ENCODE measurements at regions not wholly inside any gene's neighbourhood (a gene's known extent, or its start where the extent isn't known, plus 50 kb on each side); places are given as distances from the start of the nearest gene placed in this dataset.
A peak's percentile ranks its signal among the peaks of the same experiment; 100 is the strongest.
"Not testable (repeated sequence)": the region's sequence is repeated elsewhere in the genome, so short reads cannot be mapped to it uniquely, and the experiment has no call there.

DNA sequence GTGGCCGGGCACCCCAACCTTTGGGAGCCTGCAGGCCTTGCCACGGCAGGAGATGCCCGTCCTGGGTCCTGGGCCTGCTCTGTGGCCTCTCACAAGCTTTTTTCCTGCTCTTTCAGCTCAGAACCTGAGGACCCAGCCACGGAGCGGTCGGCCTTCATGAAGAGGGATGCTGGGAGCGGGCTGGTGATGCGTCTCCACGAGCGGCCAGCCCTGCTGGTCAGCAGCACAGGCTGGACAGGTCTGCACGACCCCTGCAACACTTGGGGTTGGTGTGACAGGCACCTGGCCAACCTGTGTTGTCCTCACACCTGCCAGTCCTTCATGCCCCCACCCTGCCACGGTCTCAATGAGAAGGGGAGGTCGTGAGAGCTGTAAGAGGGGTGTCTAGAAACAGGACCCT lies 170.0 kb downstream of the ADRA2C start:
- no peak for DNase-seq

DNA sequence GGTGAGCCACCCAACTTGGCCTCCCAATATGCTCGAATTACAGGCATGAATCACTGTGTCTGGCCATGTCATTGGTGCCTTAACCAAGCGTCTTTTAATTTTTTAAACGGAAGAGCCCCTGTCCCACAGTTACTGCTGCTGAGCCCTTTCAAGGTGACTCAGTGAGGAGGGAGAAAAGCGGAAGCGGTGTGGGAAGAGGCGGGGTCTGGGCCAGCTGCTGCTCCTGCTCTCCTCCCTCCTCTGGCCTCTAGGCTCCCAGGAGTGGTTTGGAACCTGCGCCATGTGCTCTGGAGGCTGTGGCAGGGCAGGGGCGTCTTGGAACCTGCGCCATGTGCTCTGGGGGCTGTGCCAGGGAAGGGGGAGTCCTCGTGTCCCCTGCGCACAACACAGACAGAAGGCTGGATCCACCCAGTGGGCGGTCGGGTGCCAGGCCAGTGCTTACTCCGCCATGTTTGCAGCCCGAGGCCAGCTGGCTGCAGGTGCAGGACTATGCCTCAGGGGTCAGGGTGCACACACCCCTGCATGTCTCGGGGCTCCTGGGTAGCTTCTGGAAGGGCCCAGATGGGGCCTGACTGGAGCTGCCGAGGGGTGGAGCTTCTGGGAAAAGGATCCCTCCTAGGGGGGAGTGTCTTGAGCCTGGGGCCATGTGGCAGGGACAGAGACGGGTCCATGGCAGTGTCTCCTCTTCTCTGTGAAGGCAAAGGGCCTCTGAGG lies 171.8 kb downstream of the ADRA2C start:
- DNase-seq = not testable (repeated sequence)

DNA sequence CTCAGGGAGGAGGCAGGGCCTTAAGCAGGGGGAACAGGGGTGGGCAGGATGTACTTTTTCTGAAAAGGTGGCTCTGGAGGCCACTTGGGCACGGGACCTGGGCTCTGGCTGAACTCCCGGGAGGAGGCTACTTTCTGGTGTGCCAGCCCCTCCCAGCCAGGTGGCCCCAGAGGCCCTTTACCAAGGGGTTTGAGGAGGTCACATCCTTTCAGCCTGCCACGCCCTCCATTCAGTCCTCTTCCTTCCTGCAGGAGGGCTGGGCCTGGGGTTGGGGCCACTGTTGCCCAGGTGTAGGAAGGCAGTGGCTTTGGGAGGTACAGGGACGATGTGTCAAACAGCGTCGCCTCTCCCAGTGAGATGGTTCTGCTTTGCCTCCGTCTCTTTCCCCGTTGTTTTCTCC lies 172.5 kb downstream of the ADRA2C start:
- not testable (repeated sequence) for DNase-seq

- DNase-seq = not testable (repeated sequence)
Measured at GRCh38 chr4:3939954-3940591, 173.9 kb downstream of the ADRA2C start.

DNA sequence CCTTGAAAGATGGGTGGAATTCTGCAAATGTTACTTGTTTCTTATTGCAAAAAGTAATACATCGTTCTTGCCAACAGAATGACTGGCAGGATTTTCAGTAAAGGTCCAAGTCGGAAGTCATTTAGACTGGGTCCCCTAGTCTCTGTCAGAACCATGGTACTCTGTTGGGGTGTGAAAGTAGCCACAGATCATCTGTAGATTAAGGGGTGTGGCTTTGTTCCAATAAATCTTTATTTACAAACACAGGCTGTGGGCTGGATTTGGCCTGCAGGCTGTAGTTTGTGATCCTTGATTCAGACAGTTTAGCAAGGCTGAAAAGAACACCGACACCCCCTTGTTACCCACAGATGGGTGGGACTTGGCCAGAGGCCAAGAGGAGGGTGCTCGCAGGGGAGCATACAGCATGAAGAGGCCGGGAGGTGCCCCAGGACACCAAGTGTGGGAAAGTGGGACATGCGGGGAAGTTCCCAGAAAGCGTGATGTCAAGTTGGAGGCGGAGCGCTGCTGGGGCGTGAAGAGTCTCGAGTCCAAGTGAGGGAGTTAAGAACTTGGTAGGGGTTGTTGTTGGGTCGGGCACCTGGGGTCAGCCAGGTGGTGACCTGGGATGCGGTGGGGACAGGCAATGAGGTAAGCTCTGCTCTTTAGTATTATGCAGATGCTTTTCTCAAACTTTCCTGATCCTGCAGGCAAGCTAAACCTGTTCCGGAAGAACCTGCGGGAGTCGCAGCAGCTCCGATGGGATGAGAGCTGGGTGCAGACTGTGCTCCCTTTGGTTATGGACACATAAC lies 175.7 kb downstream of the ADRA2C start:
- not testable (repeated sequence) for DNase-seq

- DNase-seq = peak; percentile 4
Measured at GRCh38 chr4:3942569-3942971, 176.4 kb downstream of the ADRA2C start.

DNA sequence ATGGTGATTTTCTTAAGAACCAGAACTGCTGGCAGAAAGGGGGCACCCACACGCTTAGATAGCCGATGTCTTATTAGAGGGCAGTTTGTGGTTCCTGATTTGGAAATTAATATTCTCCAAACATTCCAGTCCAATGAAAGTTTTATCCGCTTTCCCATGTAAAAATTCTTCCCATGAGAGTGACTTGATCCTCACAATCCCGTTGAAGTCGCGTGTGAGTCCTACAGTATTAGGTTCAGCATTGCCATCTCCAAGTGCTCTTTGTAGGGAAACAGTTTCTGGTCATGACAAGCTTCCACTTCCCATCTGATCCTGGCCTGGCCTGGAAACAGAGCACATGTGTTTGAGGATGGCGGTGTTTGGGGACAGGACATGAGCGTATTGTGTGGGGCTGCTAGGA lies 176.9 kb downstream of the ADRA2C start:
- not testable (repeated sequence) for DNase-seq

GRCh38 chr4:3945511-3946290 lies 179.5 kb downstream of the ADRA2C start:
- DNase-seq = no peak

DNA sequence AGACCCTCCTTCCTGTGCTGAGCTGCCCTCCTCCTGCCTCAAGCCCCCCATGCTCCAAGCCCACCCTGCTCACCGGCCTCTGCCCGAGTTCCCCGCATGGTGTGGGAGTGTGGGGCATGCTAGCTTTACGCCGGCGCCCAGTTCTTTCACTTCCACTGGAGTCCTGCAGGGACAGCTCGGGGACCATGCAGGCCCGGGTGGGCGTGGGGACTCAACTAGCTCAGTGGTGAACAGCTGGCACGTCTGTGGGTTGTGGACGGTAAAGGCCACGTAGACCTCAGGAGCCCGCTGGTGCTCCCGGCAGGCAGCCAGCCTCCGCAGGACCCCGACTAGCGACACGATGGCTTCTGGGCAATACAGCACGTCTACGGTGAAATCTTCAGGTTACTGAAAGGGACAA lies 180.4 kb downstream of the ADRA2C start:
- DNase-seq = not testable (repeated sequence)

DNA sequence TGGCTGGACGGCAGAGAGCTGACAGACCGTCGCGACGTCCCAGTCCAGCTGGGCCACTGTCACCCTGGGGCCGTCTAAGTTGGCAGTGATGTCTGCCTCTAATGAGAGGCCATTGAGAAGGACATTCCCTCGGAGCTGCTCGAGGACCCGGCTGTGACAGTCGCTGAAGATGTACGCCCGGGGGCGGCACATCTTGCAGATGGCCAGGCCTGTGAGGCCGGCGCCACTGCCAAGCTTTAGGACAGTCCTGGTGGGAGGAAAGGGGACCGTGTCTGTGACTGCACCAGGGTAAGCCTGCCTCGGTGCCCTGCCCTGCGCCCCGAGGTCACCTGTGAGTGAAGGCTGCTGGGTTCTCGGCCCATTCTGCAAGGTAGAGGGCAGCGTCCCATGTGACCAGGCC lies 181.6 kb downstream of the ADRA2C start:
- DNase-seq = not testable (repeated sequence)

DNA sequence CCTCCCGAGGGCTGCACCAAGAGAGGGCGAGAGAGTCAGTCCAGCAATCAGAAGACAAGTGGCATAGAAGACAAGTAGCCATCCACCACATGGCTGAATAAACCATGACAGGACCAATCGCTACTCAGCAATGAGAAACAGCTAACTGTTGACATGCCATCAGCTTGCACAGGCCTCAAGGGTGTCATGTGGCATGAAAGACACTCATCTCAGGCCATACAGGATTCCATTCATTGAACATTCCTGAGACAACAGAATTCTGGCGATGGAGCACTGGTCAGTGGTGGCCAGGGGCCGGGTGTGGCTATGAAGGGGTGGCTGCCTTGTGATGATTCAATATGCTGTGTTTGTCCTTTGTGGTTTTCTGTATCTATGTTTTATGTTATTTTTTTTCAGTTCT lies 182.0 kb downstream of the ADRA2C start:
- DNase-seq = not testable (repeated sequence)

DNA sequence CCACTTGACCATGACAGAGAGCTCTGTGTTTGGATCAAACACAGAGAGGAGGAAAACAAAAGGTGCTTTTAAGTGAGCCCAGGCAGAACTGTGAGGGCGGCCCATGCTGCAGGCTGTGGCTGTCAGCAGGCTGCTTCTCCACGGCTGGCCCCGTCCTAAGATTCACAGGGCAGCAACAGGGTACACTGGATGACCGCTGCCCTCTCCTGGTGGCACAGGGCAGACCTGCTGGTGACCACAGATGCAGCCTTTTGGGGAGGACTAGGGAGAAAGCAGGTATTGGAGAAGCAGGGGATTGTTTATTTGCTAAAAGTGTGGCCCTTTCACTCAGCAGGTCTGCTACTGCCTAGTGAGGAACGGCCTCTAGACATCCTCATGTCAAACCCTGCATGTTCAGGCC lies 183.7 kb downstream of the ADRA2C start:
- DNase-seq = not testable (repeated sequence)

DNA sequence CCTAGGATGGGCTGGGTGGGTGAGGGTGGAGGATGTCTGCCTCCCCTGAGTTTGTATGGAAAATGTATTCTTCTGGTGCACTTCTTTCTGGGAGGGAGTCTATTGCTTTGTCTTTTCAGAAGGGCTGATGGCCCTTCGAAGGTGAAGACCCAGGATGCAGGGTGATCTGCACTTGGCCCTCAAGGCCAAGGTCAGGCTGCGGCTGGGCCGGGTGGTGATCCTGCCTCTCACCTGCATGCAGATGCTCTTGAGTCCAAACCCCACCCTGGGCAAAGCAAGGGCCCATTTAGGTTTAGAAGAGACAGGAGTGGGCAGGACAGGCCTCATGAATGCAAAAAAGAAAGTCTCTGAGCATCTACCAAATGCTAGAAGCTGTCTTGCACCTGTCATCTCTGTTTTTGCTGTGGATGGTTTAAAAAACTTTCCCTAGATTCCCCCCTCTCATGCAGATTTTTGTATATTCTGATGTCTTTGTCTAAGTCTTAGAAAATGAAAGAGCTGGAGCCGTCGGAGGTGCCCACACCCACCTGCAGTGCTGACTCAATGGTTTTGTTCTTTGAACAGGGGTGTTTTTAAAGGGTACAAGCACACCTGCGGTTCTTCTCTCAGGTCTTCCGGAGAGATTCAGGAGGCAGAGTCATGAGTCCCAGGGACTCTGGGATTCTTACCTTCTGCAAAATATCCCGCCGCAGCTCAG lies 186.4 kb downstream of the ADRA2C start:
- not testable (repeated sequence) for DNase-seq

DNA sequence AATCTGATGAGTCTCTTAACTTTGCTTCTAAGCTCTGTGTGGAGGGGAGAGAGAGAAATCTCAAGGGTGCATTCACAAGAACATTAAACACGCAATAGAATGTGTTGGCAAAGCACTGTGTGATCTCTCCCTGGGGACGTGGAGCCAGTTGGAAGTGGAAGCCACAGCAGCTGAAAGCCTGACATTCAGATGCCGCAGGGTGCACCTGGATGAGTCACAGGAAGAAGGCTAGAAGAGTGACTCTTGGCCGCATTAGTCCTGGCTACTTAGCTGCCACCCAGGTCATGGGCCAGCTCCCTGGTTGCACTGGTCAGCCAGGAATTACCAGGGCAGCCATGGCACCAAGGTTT lies 186.9 kb downstream of the ADRA2C start:
- not testable (repeated sequence) for DNase-seq

DNA sequence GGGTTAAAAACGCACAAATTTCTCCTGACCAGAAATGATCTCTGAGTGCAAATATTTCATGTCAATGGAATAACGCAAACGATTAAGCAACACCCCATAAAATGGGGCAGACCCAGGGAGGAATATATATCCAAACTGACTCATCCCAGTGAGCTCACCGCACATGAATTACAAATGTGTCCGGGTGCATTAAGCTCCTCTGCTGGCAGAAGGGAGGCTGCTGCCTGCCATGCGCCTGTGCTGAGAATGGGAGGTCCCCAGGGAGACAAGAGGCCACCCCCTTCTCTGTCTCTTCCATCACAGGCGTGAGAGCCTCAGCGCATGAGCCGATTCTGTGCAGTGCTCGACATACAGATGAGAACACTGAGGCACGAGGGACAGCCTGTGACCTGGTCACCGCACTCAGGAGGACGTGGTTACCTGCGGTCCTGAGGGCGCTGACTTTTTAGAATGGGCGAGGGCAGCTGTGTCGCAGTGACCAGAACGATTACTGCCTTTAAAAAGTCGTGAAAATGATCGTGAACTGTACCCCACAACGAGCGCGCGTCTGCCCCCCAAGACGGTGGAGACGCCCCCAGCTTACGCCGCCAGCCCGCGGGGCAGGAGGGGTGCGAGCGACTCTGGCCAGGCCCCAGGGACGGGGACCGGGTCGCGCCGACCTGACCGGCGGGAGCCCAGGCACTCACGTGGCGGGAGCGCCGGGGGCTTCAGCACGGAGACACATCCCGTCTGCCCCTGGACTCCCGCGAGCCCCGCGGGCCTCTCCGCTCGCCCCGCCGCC lies 188.5 kb downstream of the ADRA2C start:
- DNase-seq = peak; percentile 7

DNA sequence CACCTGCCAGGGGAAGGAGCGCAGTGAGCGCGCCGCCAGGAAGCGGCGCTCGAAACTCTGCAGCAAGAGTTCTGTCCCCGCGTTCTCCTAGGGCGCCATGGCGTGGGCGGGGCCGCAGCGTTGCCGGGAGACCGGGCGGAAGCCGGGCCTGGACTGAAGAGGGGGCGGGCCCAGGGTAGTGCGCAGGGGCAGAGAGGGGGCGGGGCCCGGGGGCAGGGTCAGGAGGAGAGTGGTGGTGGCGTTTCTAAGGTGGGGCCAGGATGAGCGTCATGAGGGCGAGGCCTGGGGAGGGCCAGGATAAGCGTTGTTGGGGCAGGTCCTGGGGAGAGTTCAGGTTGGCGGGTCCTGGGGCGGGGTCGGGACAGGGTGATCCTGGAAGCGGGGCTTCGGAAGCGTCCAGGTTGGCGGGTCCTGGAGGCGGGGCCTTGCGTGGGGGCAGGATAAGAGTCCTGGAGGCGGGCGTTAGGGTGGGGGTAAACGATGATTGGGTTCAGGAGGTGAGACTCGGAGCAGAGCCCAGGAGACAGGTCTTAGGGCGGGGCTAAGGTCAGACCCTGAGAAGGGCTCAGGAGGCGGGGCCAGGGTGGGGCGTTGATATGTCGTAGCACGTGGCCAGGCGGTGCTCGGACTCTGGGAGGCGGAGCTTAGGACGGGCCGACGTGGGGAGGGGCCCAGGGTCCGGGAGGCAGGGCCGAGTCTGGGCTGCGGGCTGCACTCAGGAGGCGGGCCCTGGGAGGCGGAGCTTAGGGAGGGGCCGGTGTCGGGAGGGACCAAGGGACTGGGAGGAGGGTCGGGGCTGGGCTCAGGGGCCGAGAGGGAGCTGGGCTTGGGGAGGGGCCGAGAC lies 189.4 kb downstream of the ADRA2C start:
- DNase-seq = peak; percentile 97

DNA sequence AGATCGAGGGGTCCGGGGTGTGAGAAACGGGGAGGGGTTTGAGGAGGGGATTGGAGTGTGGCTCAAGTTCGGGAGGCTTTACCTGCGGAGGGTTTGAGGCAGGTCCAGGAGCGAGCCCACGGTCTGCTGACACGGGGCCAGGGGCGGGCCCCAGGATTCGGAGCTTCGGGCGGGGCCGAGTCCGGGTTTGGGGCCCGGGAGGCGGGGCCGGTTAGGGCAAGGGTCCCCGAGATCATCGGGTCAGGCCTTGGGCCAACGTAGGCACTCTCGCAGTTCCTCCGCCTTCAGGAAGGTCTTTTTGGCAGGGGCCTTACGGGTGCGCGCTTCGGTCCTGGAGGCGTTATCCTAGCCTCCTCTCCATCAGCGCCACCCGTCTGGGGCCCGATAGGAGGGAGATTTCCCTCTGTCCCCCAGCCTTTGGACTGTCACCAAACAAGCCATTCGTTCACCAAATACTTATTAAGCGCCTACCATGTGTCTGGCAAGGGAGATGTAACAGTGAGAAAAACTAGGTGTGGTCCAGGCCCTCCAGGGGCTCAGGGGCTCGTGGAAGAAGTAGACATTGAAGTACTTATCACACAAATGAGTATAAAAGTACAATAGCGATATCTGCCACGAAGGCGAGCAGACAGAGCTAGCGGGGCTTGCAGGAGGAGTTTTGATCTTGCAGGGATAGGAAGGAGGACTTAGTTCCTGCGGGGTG lies 190.1 kb downstream of the ADRA2C start:
- not testable (repeated sequence) for DNase-seq

- not testable (repeated sequence) for DNase-seq
Measured at GRCh38 chr4:3961091-3961672, 195.0 kb downstream of the ADRA2C start.

- not testable (repeated sequence) for DNase-seq
Measured at GRCh38 chr4:3964572-3965278, 198.5 kb downstream of the ADRA2C start.

Measured in NCI-H1105 (cell line).